IMR-90 (cell line): ENCODE measurements at regions not wholly inside any gene's neighbourhood (a gene's known extent, or its start where the extent isn't known, plus 50 kb on each side); places are given as distances from the start of the nearest gene placed in this dataset.

Experiments
- ATAC-seq: fragments of 200-7000 bp; cut with Tn5 transposase; 2 replicates; pipeline ENCODE4 v1.9.1; 2020; ENCODE audit warnings: low read depth, mild to moderate bottlenecking, moderate library complexity
- BruUV-seq: library from RNA; stranded (reverse); fragments of 400-500 nt; replicated peaks from 2 replicates; lab custom pipeline; 2021; lab: Mats Ljungman, UMichigan
- CTCF ChIA-PET: fragments of 300-600 bp; formaldehyde crosslinking; extraction: SDS; loops from one replicate; lab custom pipeline; 2021; ENCODE audit warnings: antibody characterized with exemption; lab: Yijun Ruan, JAX
- POLR2A ChIA-PET: fragments of 300-600 bp; sonication (Branson Sonifier 250); formaldehyde crosslinking; loops from one replicate; lab custom pipeline; 2022; ENCODE audit warnings: antibody characterized with exemption; ENCODE audit not compliant: unreplicated experiment; lab: Charles Lee
- DNase-seq: peaks from one replicate; pipeline ENCODE4 v3.0.0; 2013
- H2AFZ ChIP-seq: replicated peaks from 2 replicates; pipeline ENCODE3; 2013; ENCODE audit warnings: low read length, mild to moderate bottlenecking; ENCODE audit not compliant: poor library complexity
- H2AK5ac ChIP-seq: 2 replicates; pipeline ENCODE4 v1.6.1; 2013; ENCODE audit warnings: low read depth, low read length, inconsistent platforms
- H2AK9ac ChIP-seq: replicated peaks from 2 replicates; pipeline ENCODE3; 2013; ENCODE audit warnings: mild to moderate bottlenecking, low read depth, low read length, moderate library complexity; ENCODE audit not compliant: poor library complexity
- H2BK120ac ChIP-seq: 2 replicates; pipeline ENCODE4 v1.6.1; 2013; ENCODE audit warnings: low read depth, low read length, inconsistent platforms
- H2BK15ac ChIP-seq: 3 replicates; pipeline ENCODE4 v1.6.1; 2013; ENCODE audit warnings: low read depth, low read length, inconsistent platforms
- H2BK20ac ChIP-seq: 2 replicates; pipeline ENCODE4 v1.6.1; 2013; ENCODE audit warnings: low read depth, mild to moderate bottlenecking, inconsistent platforms, low read length, moderate library complexity
- H2BK5ac ChIP-seq: 2 replicates; pipeline ENCODE4 v1.6.1; 2013; ENCODE audit warnings: mild to moderate bottlenecking, low read depth, low read length, inconsistent platforms; ENCODE audit not compliant: poor library complexity, severe bottlenecking
- H3K14ac ChIP-seq: replicated peaks from 2 replicates; pipeline ENCODE4 v1.6.1; 2013; ENCODE audit warnings: low read depth, low read length, inconsistent platforms
- H3K18ac ChIP-seq: 2 replicates; pipeline ENCODE4 v1.6.1; 2013; ENCODE audit warnings: low read depth, low read length, control low read depth
- H3K23ac ChIP-seq: 2 replicates; pipeline ENCODE4 v1.6.1; 2013; ENCODE audit warnings: low read depth, low read length, inconsistent platforms
- H3K27ac ChIP-seq: 2 replicates; pipeline ENCODE4 v1.5.1; 2013; ENCODE audit warnings: mild to moderate bottlenecking, control low read depth, low read length; ENCODE audit not compliant: insufficient read depth
- H3K27me3 ChIP-seq: 2 replicates; pipeline ENCODE4 v1.6.1; 2013; ENCODE audit warnings: low read length; ENCODE audit not compliant: control insufficient read depth, insufficient read depth
- H3K36me3 ChIP-seq: 2 replicates; pipeline ENCODE4 v1.6.1; 2013; ENCODE audit warnings: low read length, mixed read lengths; ENCODE audit not compliant: control insufficient read depth, insufficient read depth
- H3K4ac ChIP-seq: 2 replicates; pipeline ENCODE4 v1.6.1; 2013; ENCODE audit warnings: low read depth, low read length, inconsistent platforms
- H3K4me1 ChIP-seq: 2 replicates; pipeline ENCODE4 v1.6.1; 2013; ENCODE audit warnings: low read length, mixed read lengths; ENCODE audit not compliant: control insufficient read depth, insufficient read depth
- H3K4me2 ChIP-seq: 2 replicates; pipeline ENCODE4 v1.6.1; 2013; ENCODE audit warnings: low read depth, mild to moderate bottlenecking, control low read depth, low read length, moderate library complexity
- H3K4me3 ChIP-seq: 2 replicates; pipeline ENCODE4 v1.5.1; 2013; ENCODE audit warnings: low read depth, mild to moderate bottlenecking, control low read depth, low read length, moderate library complexity; ENCODE audit not compliant: insufficient read depth
- H3K56ac ChIP-seq: 2 replicates; pipeline ENCODE4 v1.6.1; 2013; ENCODE audit warnings: low read length, inconsistent platforms; ENCODE audit not compliant: insufficient read depth; ENCODE audit errors: extremely low read depth
- H3K79me1 ChIP-seq, 2 experiments: 2 replicates each; pipeline ENCODE4 v1.6.1; 2013; ENCODE audit warnings: low read length in 2 of 2, inconsistent platforms in 1 of 2, low read depth in 1 of 2
- H3K9ac ChIP-seq: 2 replicates; pipeline ENCODE4 v1.6.1; 2013; ENCODE audit warnings: low read depth, low read length, control low read depth
- H3K9me1 ChIP-seq: 2 replicates; pipeline ENCODE4 v1.6.1; 2013; ENCODE audit warnings: low read length, inconsistent platforms; ENCODE audit not compliant: insufficient read depth
- H3K9me3 ChIP-seq: 2 replicates; pipeline ENCODE4 v1.6.1; 2013; ENCODE audit warnings: low read length; ENCODE audit not compliant: control insufficient read depth, insufficient read depth
- H4K20me1 ChIP-seq: 2 replicates; pipeline ENCODE4 v1.6.1; 2013; ENCODE audit warnings: low read length, inconsistent platforms; ENCODE audit not compliant: insufficient read depth
- H4K5ac ChIP-seq: 2 replicates; pipeline ENCODE4 v1.6.1; 2013; ENCODE audit warnings: mild to moderate bottlenecking, low read depth, low read length, control low read depth
- H4K8ac ChIP-seq, 2 experiments: 2 replicates each; pipeline ENCODE4 v1.6.1; 2013; ENCODE audit warnings: low read depth in 2 of 2, low read length in 2 of 2, control low read depth in 1 of 2, inconsistent platforms in 1 of 2
- H4K91ac ChIP-seq: 2 replicates; pipeline ENCODE4 v1.6.1; 2013; ENCODE audit warnings: low read depth, low read length, inconsistent platforms; ENCODE audit not compliant: insufficient read depth
- BHLHE40 ChIP-seq: fragments of 150-350 bp; IDR thresholded peaks from 2 replicates; pipeline ENCODE4 v1.6.1; 2016; ENCODE audit warnings: mild to moderate bottlenecking, low read depth, low read length
- CEBPB ChIP-seq: IDR thresholded peaks from 2 replicates; pipeline ENCODE4 v1.6.1; 2012; ENCODE audit warnings: low read depth, low read length, improper control_type of control experiment
- CHD1 ChIP-seq: IDR thresholded peaks from 2 replicates; pipeline ENCODE4 v1.6.1; 2012; ENCODE audit warnings: low read depth, low read length, improper control_type of control experiment
- FOS ChIP-seq: fragments of 150-350 bp; IDR thresholded peaks from 2 replicates; pipeline ENCODE4 v1.6.1; 2016; ENCODE audit warnings: low read depth, low read length
- MAFK ChIP-seq: IDR thresholded peaks from 2 replicates; pipeline ENCODE4 v1.6.1; 2012; ENCODE audit warnings: low read depth, low read length, improper control_type of control experiment
- MAZ ChIP-seq: IDR thresholded peaks from 2 replicates; pipeline ENCODE4 v1.6.1; 2012; ENCODE audit warnings: low read depth, mild to moderate bottlenecking, low read length, improper control_type of control experiment, moderate library complexity, borderline replicate concordance
- NFE2L2 ChIP-seq: fragments of 150-350 bp; IDR thresholded peaks from 2 replicates; pipeline ENCODE4 v1.6.1; 2016; ENCODE audit warnings: low read depth, mild to moderate bottlenecking, low read length
- POLR2A ChIP-seq: IDR thresholded peaks from 2 replicates; pipeline ENCODE4 v1.6.1; 2012; ENCODE audit warnings: mild to moderate bottlenecking, low read depth, low read length
- RAD21 ChIP-seq: IDR thresholded peaks from 2 replicates; pipeline ENCODE4 v1.6.1; 2012; ENCODE audit warnings: low read length, improper control_type of control experiment
- RCOR1 ChIP-seq: IDR thresholded peaks from 2 replicates; pipeline ENCODE4 v1.6.1; 2012; ENCODE audit warnings: mild to moderate bottlenecking, low read length, improper control_type of control experiment; ENCODE audit not compliant: insufficient replicate concordance
- RFX5 ChIP-seq: IDR thresholded peaks from 2 replicates; pipeline ENCODE4 v1.8.0; 2012; ENCODE audit warnings: low read depth, mild to moderate bottlenecking, low read length, moderate library complexity
- SMC3 ChIP-seq: fragments of 150-350 bp; IDR thresholded peaks from 2 replicates; pipeline ENCODE4 v1.6.1; 2016; ENCODE audit warnings: low read depth, mild to moderate bottlenecking, antibody characterized with exemption, low read length, moderate library complexity
- USF2 ChIP-seq: fragments of 150-350 bp; IDR thresholded peaks from 2 replicates; pipeline ENCODE4 v1.6.1; 2017; ENCODE audit warnings: mild to moderate bottlenecking, antibody characterized with exemption, low read length, low read depth
- WGBS, 2 experiments: methylation state at CpG; one replicate each; pipeline versions ENCODE4 v1.1.5 to v1.1.7; 2013; ENCODE audit warnings: missing lambda C conversion rate in 2 of 2; ENCODE audit not compliant: insufficient read length in 1 of 2; ENCODE audit errors: extremely low coverage in 2 of 2; 5-methylcytosine and 5-hydroxymethylcytosine counted together
- dilution Hi-C: fragments of 300-500 bp; cut with HindIII; formaldehyde crosslinking; loops from one replicate; pipeline ENCODE4 v1.14.3; 2018; ENCODE audit warnings: low sequenced_read_pairs; ENCODE audit not compliant: unreplicated experiment
- in situ Hi-C: fragments of 300-500 bp; cut with MboI; formaldehyde crosslinking; loops from 3 replicates; pipeline ENCODE4 v1.14.3; 2019; ENCODE audit warnings: low sequenced_read_pairs, inconsistent platforms, mixed read lengths
- intact Hi-C: fragments of 100-400 bp; cut with micrococcal nuclease; formaldehyde crosslinking; loops from 2 replicates; pipeline ENCODE4 v1.10.0; 2022
- TF ChIP-seq, protein P1 (sequence below): conservative IDR thresholded peaks from 2 replicates; pipeline ENCODE4 v1.5.1; 2012; ENCODE audit warnings: mild to moderate bottlenecking, low read depth, low read length, improper control_type of control experiment
- TF ChIP-seq, protein P2 (sequence below): fragments of 150-350 bp; IDR thresholded peaks from 2 replicates; pipeline ENCODE4 v1.6.1; 2016; ENCODE audit warnings: low read depth, mild to moderate bottlenecking, low read length, moderate library complexity, borderline replicate concordance

- CTCF ChIA-PET: no interaction called here
- WGBS, 2 experiments: 75% methylated on average over 5 of the region's 19 CpGs; no CpG with 5 or more reads in 1 of the 2 experiments
- intact Hi-C loops: no loop called here
- TF ChIP-seq MAFK (no peak), MAZ (no peak), FOS (no peak), USF2 (no peak), CHD1 (no peak), RAD21 (no peak), BHLHE40 (no peak), SMC3 (no peak), RFX5 (no peak), POLR2A (no peak), NFE2L2 (no peak), RCOR1 (no peak), CEBPB (no peak)
- TF ChIP-seq, protein P1, sequence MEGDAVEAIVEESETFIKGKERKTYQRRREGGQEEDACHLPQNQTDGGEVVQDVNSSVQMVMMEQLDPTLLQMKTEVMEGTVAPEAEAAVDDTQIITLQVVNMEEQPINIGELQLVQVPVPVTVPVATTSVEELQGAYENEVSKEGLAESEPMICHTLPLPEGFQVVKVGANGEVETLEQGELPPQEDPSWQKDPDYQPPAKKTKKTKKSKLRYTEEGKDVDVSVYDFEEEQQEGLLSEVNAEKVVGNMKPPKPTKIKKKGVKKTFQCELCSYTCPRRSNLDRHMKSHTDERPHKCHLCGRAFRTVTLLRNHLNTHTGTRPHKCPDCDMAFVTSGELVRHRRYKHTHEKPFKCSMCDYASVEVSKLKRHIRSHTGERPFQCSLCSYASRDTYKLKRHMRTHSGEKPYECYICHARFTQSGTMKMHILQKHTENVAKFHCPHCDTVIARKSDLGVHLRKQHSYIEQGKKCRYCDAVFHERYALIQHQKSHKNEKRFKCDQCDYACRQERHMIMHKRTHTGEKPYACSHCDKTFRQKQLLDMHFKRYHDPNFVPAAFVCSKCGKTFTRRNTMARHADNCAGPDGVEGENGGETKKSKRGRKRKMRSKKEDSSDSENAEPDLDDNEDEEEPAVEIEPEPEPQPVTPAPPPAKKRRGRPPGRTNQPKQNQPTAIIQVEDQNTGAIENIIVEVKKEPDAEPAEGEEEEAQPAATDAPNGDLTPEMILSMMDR: no peak
- TF ChIP-seq, protein P2, sequence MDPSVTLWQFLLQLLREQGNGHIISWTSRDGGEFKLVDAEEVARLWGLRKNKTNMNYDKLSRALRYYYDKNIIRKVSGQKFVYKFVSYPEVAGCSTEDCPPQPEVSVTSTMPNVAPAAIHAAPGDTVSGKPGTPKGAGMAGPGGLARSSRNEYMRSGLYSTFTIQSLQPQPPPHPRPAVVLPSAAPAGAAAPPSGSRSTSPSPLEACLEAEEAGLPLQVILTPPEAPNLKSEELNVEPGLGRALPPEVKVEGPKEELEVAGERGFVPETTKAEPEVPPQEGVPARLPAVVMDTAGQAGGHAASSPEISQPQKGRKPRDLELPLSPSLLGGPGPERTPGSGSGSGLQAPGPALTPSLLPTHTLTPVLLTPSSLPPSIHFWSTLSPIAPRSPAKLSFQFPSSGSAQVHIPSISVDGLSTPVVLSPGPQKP: no peak
Observed at GRCh38 chr6:12222405-12223366, 67.5 kb upstream of the EDN1 start.

More at GRCh38 chr6:12222405-12223366, 67.5 kb upstream of the EDN1 start:
- H2AK5ac ChIP-seq: no peak overlapping the region
- no peak overlapping the region for H3K4me2 ChIP-seq
- BruUV-seq: no TSS peak
- H3K56ac ChIP-seq: no peak overlapping the region
- in situ Hi-C loops: no loop called here
- H3K27ac ChIP-seq: no peak overlapping the region
- no peaks in the 10 kb centered on the region for H3K36me3 ChIP-seq
- no peak overlapping the region for H3K23ac ChIP-seq
- H3K18ac ChIP-seq: no peak overlapping the region
- DNase-seq (no peak), ATAC-seq (no peak)
- H3K9ac ChIP-seq: no peak overlapping the region
- H3K4me1 ChIP-seq: no peaks in the 10 kb centered on the region
- H3K9me3 ChIP-seq: no peaks in the 10 kb centered on the region
- no peak overlapping the region for H4K8ac ChIP-seq
- no peak overlapping the region for H3K14ac ChIP-seq
- POLR2A ChIA-PET: no interaction called here
- no peak overlapping the region for H4K5ac ChIP-seq
- no peak overlapping the region for H2BK120ac ChIP-seq
- no peak overlapping the region for H2BK20ac ChIP-seq
- H3K4ac ChIP-seq: no peak overlapping the region
- H2BK15ac ChIP-seq: no peak overlapping the region
- no peak overlapping the region for H4K91ac ChIP-seq
- H2AFZ ChIP-seq: peak overlapping the region; percentile 13
- no peaks in the 10 kb centered on the region for H3K27me3 ChIP-seq
- H2BK5ac ChIP-seq: no peak overlapping the region
- no peak overlapping the region for H2AK9ac ChIP-seq
- H4K20me1 ChIP-seq: no peaks in the 10 kb centered on the region
- no peaks in the 10 kb centered on the region; the same call in 1 of the 2 replicates for H3K9me1 ChIP-seq
- dilution Hi-C loops: no loop called here
- H3K79me1 ChIP-seq: no peaks in the 10 kb centered on the region
- H3K4me3 ChIP-seq: no peak overlapping the region
